Uterus (tissue), 3 donors: ENCODE measurements at regions not wholly inside any gene's neighbourhood (a gene's known extent, or its start where the extent isn't known, plus 50 kb on each side); places are given as distances from the start of the nearest gene placed in this dataset.

ENCODE experiments used
- DNase-seq, 2 donors: peaks; one replicate each; pipeline ENCODE4 v3.0.0-alpha.2; 2019 to 2020
- H3K27ac ChIP-seq, 2 donors: fragments of 200-600 bp; sonication (generic); 1 replicate in 1 of 2; 2 replicates in 1 of 2; pipeline ENCODE4 v1.5.1; 2016 to 2018
- H3K27me3 ChIP-seq, 2 donors: fragments of 200-600 bp; sonication (generic); one replicate each; pipeline ENCODE4 v1.5.1; 2018 to 2019; ENCODE audit warnings: control low read depth in 1 of 2
- H3K36me3 ChIP-seq, 2 donors: fragments of 200-600 bp; sonication (generic); one replicate each; pipeline ENCODE4 v1.5.1; 2019; ENCODE audit warnings: control low read depth in 1 of 2
- H3K4me1 ChIP-seq, 2 donors: fragments of 200-600 bp; sonication (generic); one replicate each; pipeline ENCODE4 v1.5.1; 2018 to 2019; ENCODE audit warnings: control low read depth in 1 of 2
- H3K4me3 ChIP-seq, 2 donors: fragments of 200-600 bp; sonication (generic); 1 replicate in 1 of 2; 2 replicates in 1 of 2; pipeline ENCODE4 v1.5.1; 2018 to 2019; ENCODE audit warnings: mild to moderate bottlenecking in 1 of 2
- H3K9me3 ChIP-seq, 2 donors: fragments of 200-600 bp; sonication (generic); one replicate each; pipeline ENCODE4 v1.5.1; 2019; ENCODE audit warnings: control low read depth in 1 of 2
- CTCF ChIP-seq, 4 experiments: fragments of 200-600 bp in 2 of 4; fragments of 450-650 bp in 2 of 4; sonication (generic) in 2 of 4; IDR thresholded peaks; one replicate each; pipeline ENCODE4 v1.5.1; 2016 to 2019; ENCODE audit warnings: antibody characterized with exemption in 4 of 4, mild to moderate bottlenecking in 2 of 4, moderate library complexity in 1 of 4
- POLR2A ChIP-seq, 2 donors: fragments of 450-650 bp; IDR thresholded peaks; one replicate each; pipeline ENCODE4 v1.6.1; 2016; ENCODE audit warnings: antibody characterized with exemption in 2 of 2, mild to moderate bottlenecking in 1 of 2, moderate library complexity in 1 of 2
- intact Hi-C: fragments of 100-400 bp; cut with DNase I; formaldehyde crosslinking; loops from one replicate; pipeline ENCODE4 v1.15.1; 2023; ENCODE audit warnings: low total_unique reads
- donor health status: DM: yes; HTN: yes; CAD: no.

- intact Hi-C loops: no loop called here
These were observed 124.3 kb upstream of the MLIP start for GRCh38 chr6:53986721-53987521.

GRCh38 chr6:53987522-53987888 is 123.7 kb upstream of the MLIP start:
- H3K9me3 ChIP-seq: no peaks in the 10 kb centered on the region
- intact Hi-C loops: no loop called here
- H3K4me3 ChIP-seq: no peak overlapping the region

More at GRCh38 chr6:53986721-53987521, 124.3 kb upstream of the MLIP start:
- Histone ChIP-seq H3K36me3 (no peaks in the 10 kb centered on the region), H3K9me3 (no peaks in the 10 kb centered on the region), H3K27ac (no peak overlapping the region), H3K27me3 (no peaks in the 10 kb centered on the region), H3K4me1 (no peaks in the 10 kb centered on the region), H3K4me3 (no peak overlapping the region)
- TF ChIP-seq POLR2A (IDR thresholded peaks at IDR 0.05) (no peak), CTCF (IDR thresholded peaks at IDR 0.05) (no peak)
- DNase-seq: no peak

GRCh38 chr6:53989504-53989903 is 121.7 kb upstream of the MLIP start:
- Histone ChIP-seq H3K4me3 (no peak overlapping the region), H3K27ac (no peak overlapping the region), H3K36me3 (no peaks in the 10 kb centered on the region), H3K9me3 (no peaks in the 10 kb centered on the region), H3K4me1 (no peaks in the 10 kb centered on the region), H3K27me3 (no peaks in the 10 kb centered on the region)
- no peak for DNase-seq
- no peak for TF ChIP-seq POLR2A (IDR thresholded peaks at IDR 0.05)
- no peak for TF ChIP-seq CTCF (IDR thresholded peaks at IDR 0.05)
- intact Hi-C loops: no loop called here

More at GRCh38 chr6:53987522-53987888, 123.7 kb upstream of the MLIP start:
- no peak for DNase-seq
- H3K27me3 ChIP-seq: no peaks in the 10 kb centered on the region
- TF ChIP-seq POLR2A (IDR thresholded peaks at IDR 0.05) (no peak), CTCF (IDR thresholded peaks at IDR 0.05) (no peak)
- no peaks in the 10 kb centered on the region for H3K36me3 ChIP-seq
- H3K27ac ChIP-seq: no peak overlapping the region
- H3K4me1 ChIP-seq: no peaks in the 10 kb centered on the region

GRCh38 chr6:53992522-53992921 is 118.7 kb upstream of the MLIP start:
- intact Hi-C loops: no loop called here
- Histone ChIP-seq H3K27ac (no peak overlapping the region), H3K9me3 (no peaks in the 10 kb centered on the region), H3K36me3 (no peaks in the 10 kb centered on the region), H3K4me3 (no peak overlapping the region), H3K27me3 (no peaks in the 10 kb centered on the region), H3K4me1 (no peaks in the 10 kb centered on the region)
- TF ChIP-seq CTCF (IDR thresholded peaks at IDR 0.05) (no peak), POLR2A (IDR thresholded peaks at IDR 0.05) (no peak)
- DNase-seq: no peak

- Histone ChIP-seq H3K9me3 (no peaks in the 10 kb centered on the region), H3K4me1 (no peaks in the 10 kb centered on the region), H3K36me3 (no peaks in the 10 kb centered on the region), H3K27ac (no peak overlapping the region), H3K4me3 (no peak overlapping the region), H3K27me3 (no peaks in the 10 kb centered on the region)
- intact Hi-C loops: no loop called here
- TF ChIP-seq POLR2A (IDR thresholded peaks at IDR 0.05): no peak
- TF ChIP-seq CTCF (IDR thresholded peaks at IDR 0.05): no peak
- no peak for DNase-seq
These were observed 117.0 kb upstream of the MLIP start for GRCh38 chr6:53994201-53994600.
